NCI-H510A treated with DMSO at 0.1 percent for 48 hours (cell line): ENCODE measurements at regions not wholly inside any gene's neighbourhood (a gene's known extent, or its start where the extent isn't known, plus 50 kb on each side); places are given as distances from the start of the nearest gene placed in this dataset.
"Not testable (repeated sequence)": the region's sequence is repeated elsewhere in the genome, so short reads cannot be mapped to it uniquely, and the experiment has no call there.

ENCODE experiments used
- DNase-seq: peaks from one replicate; lab custom pipeline; 2025; lab: John Stamatoyannopoulos, UW

GRCh38 chr13:89486709-89487108 lies 1815.5 kb downstream of the SLITRK5 start:
- DNase-seq: no peak

DNA sequence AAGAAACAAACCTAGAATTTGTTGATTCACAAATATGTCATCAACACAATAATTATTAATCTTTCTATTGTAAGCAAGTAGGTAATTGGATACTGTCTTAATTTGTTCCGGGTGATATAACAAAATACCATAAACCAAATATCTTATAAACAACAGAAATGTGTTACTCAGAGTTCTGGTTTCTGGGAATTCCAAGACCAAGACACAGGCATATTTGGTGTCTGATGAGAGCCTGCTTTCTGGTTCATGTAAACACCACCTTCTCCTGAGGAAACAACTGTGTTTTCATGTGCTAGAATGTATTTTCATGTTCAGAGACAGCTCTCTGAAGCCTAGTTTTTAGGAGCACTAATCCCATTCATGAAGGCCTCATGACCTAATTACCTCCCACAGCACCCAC lies 1819.5 kb downstream of the SLITRK5 start:
- DNase-seq: no peak

- no peak for DNase-seq
These were observed 1825.3 kb downstream of the SLITRK5 start for GRCh38 chr13:89496478-89496877.

GRCh38 chr13:89497658-89498057 lies 1826.5 kb downstream of the SLITRK5 start:
- DNase-seq: no peak

GRCh38 chr13:89502286-89502685 lies 1831.1 kb downstream of the SLITRK5 start:
- no peak for DNase-seq

GRCh38 chr13:89514534-89515312 lies 1832.8 kb upstream of the MIR17HG start:
- DNase-seq: peak; percentile 63

GRCh38 chr13:89515948-89516347 lies 1831.5 kb upstream of the MIR17HG start:
- DNase-seq: no peak

GRCh38 chr13:89518289-89519077 lies 1829.0 kb upstream of the MIR17HG start:
- DNase-seq: no peak

DNA sequence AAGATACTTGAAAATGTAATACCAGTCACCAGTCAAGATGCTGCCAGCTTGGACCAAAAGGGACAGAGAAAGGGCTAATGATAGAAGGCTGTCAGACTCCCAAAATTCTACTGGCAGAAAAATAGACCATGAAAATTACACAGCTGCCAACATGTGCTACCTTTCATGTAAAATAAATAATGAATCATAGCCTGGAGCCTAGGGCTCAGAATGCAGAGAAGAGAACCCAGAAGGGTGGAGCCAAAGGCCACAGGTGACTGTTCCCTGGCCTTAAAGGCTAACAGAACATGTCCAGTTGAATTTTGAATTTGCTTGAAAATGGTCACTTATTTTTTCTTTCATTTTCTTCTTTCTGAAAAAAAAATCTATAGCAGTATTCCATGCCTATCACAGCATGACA lies 1827.0 kb upstream of the MIR17HG start:
- no peak for DNase-seq

- not testable (repeated sequence) for DNase-seq
These were observed 1825.8 kb upstream of the MIR17HG start for GRCh38 chr13:89521672-89522071.

DNA sequence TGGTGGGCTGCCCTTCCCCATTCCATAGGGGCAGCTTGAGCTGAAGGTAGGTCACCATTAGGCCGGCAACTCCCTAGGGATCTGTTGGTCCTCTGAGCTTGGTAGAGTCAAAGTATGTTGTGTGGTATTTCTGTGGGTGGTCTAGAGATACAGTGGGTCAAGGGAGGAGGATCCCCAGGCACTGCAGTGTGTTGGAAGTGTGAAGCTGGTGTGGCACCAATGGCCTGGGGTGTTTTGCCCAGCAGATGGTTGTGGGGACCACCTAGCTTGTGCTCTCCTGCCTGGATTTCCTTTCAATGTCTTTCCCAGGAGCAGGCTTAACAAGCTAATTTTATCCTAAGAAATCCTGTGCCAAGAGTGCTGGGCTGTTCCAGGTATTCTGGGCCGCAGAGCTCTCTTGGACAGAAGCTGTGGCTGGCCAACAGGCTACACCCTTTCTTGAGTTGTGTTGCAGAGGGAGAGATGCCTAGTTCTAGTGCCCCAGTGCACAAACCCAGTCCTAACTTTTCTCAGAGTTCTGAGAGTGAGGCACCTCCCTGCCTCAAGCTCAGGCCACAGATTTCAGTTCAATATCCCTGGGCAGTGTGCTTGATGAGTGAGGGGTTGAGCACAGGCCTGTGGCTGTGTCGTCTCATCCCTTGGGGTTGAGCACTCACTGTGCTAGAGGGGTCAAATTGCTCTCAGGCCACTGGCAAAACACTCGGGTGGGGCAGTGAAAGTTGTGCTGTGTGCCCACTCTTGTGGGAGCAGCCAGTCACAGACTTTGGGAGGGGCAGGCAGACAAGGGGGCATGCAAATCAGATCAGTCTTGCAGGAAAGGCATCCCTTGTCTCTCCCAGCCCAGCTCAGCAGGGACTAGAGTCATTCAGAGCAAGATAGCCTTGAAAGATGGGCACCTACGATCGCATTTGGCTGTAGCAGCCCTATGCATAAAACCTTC lies 1806.1 kb upstream of the MIR17HG start:
- DNase-seq: no peak

DNA sequence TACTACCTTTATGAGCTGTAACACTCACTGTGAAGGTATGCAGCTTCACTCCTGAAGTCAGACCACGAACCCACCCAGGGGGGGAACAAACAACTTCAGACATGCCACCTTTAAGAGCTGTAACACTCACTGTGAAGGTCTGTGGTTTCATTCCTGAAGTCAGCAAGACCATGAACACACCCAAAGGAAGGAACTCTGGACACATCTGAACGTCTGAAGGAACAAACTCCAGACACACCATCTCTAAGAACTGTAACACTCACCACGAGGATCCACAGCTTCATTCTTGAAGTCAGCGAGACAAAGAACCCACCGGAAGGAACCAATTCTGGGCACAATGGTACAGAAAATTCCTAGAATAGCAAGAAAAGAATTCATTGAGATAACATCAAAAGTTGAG lies 1796.5 kb upstream of the MIR17HG start:
- no peak for DNase-seq

DNA sequence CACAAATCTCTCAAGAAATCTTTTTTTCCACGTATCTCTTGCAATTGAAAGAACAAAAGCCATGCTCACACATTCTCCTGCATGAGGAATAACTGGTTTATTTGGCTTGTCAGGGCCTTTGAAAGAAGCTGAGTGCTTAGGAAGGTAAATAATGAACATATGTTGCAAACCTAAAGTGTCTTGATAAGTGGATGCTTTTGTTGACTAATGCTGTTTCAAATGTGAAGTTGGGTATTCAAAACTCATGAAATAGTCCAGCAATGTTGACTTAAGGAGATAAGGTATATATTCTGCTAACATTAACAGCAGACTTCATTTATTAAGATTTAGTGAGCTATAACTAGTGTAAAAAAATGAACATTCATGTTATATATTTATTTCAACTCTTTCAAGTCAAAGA lies 1792.7 kb upstream of the MIR17HG start:
- peak; percentile 96 for DNase-seq

GRCh38 chr13:89565476-89566100 lies 1781.9 kb upstream of the MIR17HG start:
- no peak for DNase-seq

GRCh38 chr13:89567025-89567424 lies 1780.5 kb upstream of the MIR17HG start:
- DNase-seq: no peak

GRCh38 chr13:89568276-89568675 lies 1779.2 kb upstream of the MIR17HG start:
- DNase-seq: no peak

DNA sequence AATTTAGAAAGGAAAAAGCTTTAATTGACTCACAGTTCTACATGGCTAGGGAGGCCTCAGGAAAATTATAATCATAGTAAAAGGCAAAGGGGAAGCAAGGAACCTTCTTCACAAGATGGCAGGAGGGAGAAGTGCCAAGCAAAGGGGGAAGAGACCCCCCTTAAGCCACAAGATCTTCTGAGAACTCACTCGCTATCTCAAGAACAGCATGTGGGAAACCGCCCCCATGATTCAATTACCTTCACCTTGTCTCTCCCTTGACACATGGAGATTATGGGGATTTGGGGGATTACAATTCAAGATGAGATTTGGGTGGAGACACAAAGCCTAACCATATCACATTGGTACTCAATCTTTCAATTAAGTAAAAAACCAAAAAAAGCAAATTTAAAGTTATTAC lies 1778.7 kb upstream of the MIR17HG start:
- no peak for DNase-seq

DNA sequence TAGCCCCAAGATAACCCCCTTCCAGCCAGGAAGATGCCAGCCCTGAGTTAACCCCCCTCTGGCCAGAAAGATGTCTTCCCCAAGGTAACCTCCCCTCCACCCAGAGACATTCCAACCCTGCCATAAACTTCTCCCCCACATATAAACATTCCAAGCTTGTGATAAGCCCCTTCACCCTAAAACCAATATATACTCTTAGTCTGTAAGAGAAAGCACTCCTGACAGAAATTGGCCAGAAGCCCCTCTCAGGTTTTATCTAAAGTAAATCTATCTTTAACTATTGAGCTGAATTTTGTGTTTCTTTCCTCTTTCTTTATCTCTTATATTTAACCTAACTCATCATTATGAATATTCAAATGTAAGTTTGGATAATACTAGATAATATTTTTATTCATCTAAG lies 1775.8 kb upstream of the MIR17HG start:
- no peak for DNase-seq

DNA sequence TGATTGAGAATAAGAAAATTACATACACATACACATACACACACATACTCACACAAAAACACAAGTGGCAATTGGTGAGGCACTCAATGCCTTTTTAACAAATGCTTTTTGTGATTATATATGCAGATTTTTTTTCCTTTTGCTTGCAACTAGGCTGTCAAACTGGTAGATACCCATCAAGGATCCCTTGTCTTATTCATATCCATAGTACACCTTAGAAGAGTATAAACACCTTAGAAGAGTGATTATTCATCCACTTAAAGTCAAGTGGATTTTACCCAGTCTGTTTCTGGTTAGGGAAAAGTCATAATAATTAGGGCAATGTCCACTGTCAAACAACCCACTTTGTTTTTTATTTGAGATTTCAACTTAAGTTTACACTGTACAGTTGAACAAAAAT lies 1773.4 kb upstream of the MIR17HG start:
- no peak for DNase-seq

GRCh38 chr13:89577301-89577700 lies 1770.2 kb upstream of the MIR17HG start:
- DNase-seq: no peak

- no peak for DNase-seq
These were observed 1763.3 kb upstream of the MIR17HG start for GRCh38 chr13:89584058-89584620.
